ENCODE measurements at regions not wholly inside any gene's neighbourhood (a gene's known extent, or its start where the extent isn't known, plus 50 kb on each side); places are given as distances from the start of the nearest gene placed in this dataset.

DNA sequence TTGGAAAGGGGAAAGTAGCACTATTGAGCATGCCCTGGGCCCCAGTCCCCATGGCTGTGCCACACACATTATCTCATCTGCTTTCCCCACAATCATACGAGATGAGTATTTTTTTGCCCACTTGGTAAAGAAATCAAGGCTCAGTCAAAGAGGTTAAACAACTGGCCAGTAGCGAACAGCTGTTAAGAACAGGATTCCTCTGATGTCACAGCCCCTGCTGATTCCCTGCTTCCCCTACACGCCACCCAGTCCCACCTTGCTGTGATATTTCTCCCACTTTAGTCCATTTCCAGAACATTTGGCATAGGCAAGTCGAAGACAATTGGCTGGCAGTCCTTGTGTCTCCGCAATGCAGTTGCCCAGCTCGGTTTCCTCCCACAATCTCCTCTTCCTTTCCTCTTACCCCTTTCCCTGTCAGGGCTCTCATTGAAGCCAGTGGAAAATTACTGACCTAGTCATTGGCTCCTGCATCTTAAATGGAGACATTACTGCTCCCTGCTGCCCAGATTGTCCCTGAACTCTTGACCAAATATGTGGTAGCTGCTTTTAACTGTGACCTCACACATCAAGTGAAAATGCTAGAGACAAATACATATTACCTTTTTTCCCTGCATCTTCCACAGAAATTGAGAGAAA, 56.5 kb upstream of the EEPD1 start:
- ATAC-seq (replicated peaks) = no peak
- Mint-ChIP-seq H3K36me3 (peaks cover 0 to 6% of the 10 kb centered on the region in 2 donors), H3K27ac (no peak overlapping the region), H3K4me1 (no peaks in the 10 kb centered on the region), H3K27me3 (peaks cover 4 to 9% of the 10 kb centered on the region in 2 donors), H3K9me3 (peaks cover 0 to 11% of the 10 kb centered on the region in 2 donors), H3K4me3 (no peak overlapping the region)
- no peak for DNase-seq

DNA sequence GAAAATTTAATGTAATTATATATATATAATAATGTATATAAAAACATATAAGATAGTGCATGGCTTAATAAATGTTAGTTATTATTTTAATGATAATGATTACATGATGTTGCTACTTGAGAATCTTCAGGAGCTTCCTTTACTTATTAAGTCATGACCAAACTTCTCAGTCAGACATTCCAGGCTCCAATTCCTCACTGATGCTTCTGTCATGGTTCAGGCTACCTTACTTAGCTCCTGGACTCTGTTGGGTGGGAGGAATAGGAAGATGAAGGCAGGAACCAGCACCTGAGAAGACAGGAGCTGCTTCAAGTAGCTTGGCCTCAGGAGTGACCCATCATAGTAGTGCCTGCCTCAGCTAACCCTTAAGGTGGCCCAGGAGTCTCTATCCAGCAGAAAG, 55.0 kb upstream of the EEPD1 start:
- peaks cover 0 to 6% of the 10 kb centered on the region in 2 donors for H3K36me3 Mint-ChIP-seq
- H3K4me3 Mint-ChIP-seq = no peak overlapping the region
- H3K27me3 Mint-ChIP-seq = peaks cover 4 to 9% of the 10 kb centered on the region in 2 donors
- no peaks in the 10 kb centered on the region for H3K4me1 Mint-ChIP-seq
- DNase-seq (no peak), ATAC-seq (replicated peaks) (no peak)
- no peak overlapping the region for H3K27ac Mint-ChIP-seq
- H3K9me3 Mint-ChIP-seq = peaks cover 0 to 11% of the 10 kb centered on the region in 2 donors

DNA sequence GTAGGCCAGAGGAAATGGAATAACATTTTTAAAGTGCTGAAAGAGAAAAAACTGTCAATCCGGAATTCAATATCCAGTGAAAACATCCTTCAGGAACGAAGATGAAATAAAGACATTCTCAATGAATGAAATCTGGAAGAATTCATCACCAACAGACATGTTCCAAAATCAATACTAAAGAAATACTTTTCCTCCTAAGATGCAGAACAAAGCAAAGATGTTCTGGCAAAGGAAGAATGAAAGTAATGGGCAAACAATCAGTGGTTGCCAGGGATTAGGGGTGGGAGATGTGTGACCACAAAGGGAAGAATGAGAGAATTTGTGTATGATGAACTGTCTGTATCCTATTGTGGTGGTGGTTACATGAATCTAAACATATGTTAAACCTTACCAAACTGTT, 52.8 kb upstream of the EEPD1 start:
- H3K27ac Mint-ChIP-seq = no peak overlapping the region
- DNase-seq (no peak), ATAC-seq (replicated peaks) (no peak)
- peaks cover 2 to 9% of the 10 kb centered on the region in 2 donors for H3K27me3 Mint-ChIP-seq
- H3K4me3 Mint-ChIP-seq = no peak overlapping the region
- no peaks in the 10 kb centered on the region for H3K4me1 Mint-ChIP-seq
- peaks cover 0 to 11% of the 10 kb centered on the region in 2 donors for H3K9me3 Mint-ChIP-seq
- peaks cover 0 to 6% of the 10 kb centered on the region in 2 donors for H3K36me3 Mint-ChIP-seq

DNA sequence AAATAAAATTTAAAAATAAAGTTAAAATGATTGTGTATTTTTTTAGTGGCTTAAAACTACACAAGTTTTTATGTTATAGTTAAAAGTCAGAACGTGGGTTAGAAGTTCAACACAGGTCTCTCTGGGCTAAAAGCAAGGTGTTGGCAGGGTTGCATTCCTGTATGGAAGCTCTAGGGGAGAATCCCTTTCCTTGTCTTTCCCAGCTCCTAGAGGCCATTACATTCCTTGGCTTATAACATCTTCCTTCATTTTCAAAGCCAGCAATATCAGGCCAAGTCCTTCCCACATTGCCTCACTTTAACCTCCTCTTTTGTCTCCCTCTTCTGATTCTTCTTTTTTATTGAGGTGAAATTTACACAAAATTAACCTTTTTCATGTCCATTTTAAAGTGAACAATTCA, 52.4 kb upstream of the EEPD1 start:
- no peak for ATAC-seq (replicated peaks)
- Mint-ChIP-seq H3K4me3 (no peak overlapping the region), H3K9me3 (peaks cover 0 to 11% of the 10 kb centered on the region in 2 donors), H3K36me3 (peaks cover 0 to 6% of the 10 kb centered on the region in 2 donors), H3K27ac (no peak overlapping the region), H3K27me3 (peaks cover 0 to 9% of the 10 kb centered on the region in 2 donors), H3K4me1 (no peaks in the 10 kb centered on the region)
- DNase-seq = no peak
